K562 (cell line): ENCODE measurements at regions not wholly inside any gene's neighbourhood (a gene's known extent, or its start where the extent isn't known, plus 50 kb on each side); places are given as distances from the start of the nearest gene placed in this dataset.

Experiments
- CBFB ChIP-seq: sonication (generic); formaldehyde crosslinking; IDR thresholded peaks from 2 replicates; pipeline ENCODE4 v1.4.0; 2020; ENCODE audit warnings: mild to moderate bottlenecking, missing genetic modification reagents
- CBX3 ChIP-seq, 2 experiments: IDR thresholded peaks; 1 replicate in 1 of 2; 2 replicates in 1 of 2; pipeline ENCODE4 v1.6.1; 2012; ENCODE audit warnings: inconsistent platforms in 2 of 2, low read length in 2 of 2, borderline replicate concordance in 1 of 2, control low read depth in 1 of 2
- CREM ChIP-seq: IDR thresholded peaks from 2 replicates; pipeline ENCODE4 v1.6.1; 2014; ENCODE audit warnings: antibody characterized with exemption, low read depth
- CTBP1 ChIP-seq: fragments of 450-650 bp; IDR thresholded peaks from 2 replicates; pipeline ENCODE4 v1.6.1; 2016; ENCODE audit warnings: borderline replicate concordance
- HCFC1 ChIP-seq: IDR thresholded peaks from 2 replicates; pipeline ENCODE4 v1.6.1; 2012; ENCODE audit warnings: low read depth, low read length, improper control_type of control experiment
- JUND ChIP-seq, 2 experiments: IDR thresholded peaks; 2 replicates in 1 of 2; 3 replicates in 1 of 2; pipeline ENCODE4 v1.6.1; 2011; ENCODE audit warnings: borderline replicate concordance in 2 of 2, low read depth in 2 of 2, low read length in 2 of 2, improper control_type of control experiment in 1 of 2, missing biosample characterization in 1 of 2, missing genetic modification characterization in 1 of 2, missing genetic modification reagents in 1 of 2
- MAX ChIP-seq: sonication (generic); formaldehyde crosslinking; IDR thresholded peaks from 2 replicates; pipeline ENCODE4 v1.9.0; 2022; ENCODE audit warnings: mild to moderate bottlenecking, missing genetic modification reagents
- RAD21 ChIP-seq, 2 experiments: fragments of 250-450 bp in 1 of 2; fragments of 450-650 bp in 1 of 2; sonication (Bioruptor Pico) in 1 of 2; formaldehyde crosslinking in 1 of 2; IDR thresholded peaks in 1 of 2; conservative IDR thresholded peaks in 1 of 2; 2 replicates each; pipeline versions ENCODE4 v1.4.0 to v1.8.0; 2020 to 2022; ENCODE audit warnings: mild to moderate bottlenecking in 2 of 2, moderate library complexity in 1 of 2
- RB1 ChIP-seq: fragments of 450-650 bp; IDR thresholded peaks from 2 replicates; pipeline ENCODE4 v1.6.1; 2017; ENCODE audit warnings: low read depth, mild to moderate bottlenecking
- RCOR1 ChIP-seq, 2 experiments: IDR thresholded peaks; 2 replicates each; pipeline ENCODE4 v1.6.1; 2012; ENCODE audit warnings: low read depth in 2 of 2, low read length in 2 of 2, borderline replicate concordance in 1 of 2, improper control_type of control experiment in 1 of 2
- STAG1 ChIP-seq: sonication (generic); formaldehyde crosslinking; IDR thresholded peaks from 2 replicates; pipeline ENCODE4 v1.5.0; 2020; ENCODE audit warnings: missing genetic modification reagents, borderline replicate concordance
- TEAD1 ChIP-seq, 2 experiments: fragments of 450-650 bp in 1 of 2; sonication (generic) in 1 of 2; formaldehyde crosslinking; IDR thresholded peaks; 2 replicates each; pipeline versions ENCODE4 v1.4.0 to v1.8.0; 2020 to 2022; ENCODE audit warnings: mild to moderate bottlenecking in 2 of 2, missing genetic modification reagents in 1 of 2
- ZNF146 ChIP-seq: IDR thresholded peaks from one replicate; pipeline ENCODE4 v1.6.1; 2018; ENCODE audit warnings: missing compliant biosample characterization; ENCODE audit not compliant: unreplicated experiment
- TF ChIP-seq, protein P1 (sequence below), 2 experiments: IDR thresholded peaks in 1 of 2; conservative IDR thresholded peaks in 1 of 2; 2 replicates each; pipeline ENCODE4 v1.6.1; 2016; ENCODE audit warnings: low read depth in 2 of 2, mild to moderate bottlenecking in 1 of 2, missing compliant biosample characterization in 1 of 2, missing genetic modification characterization in 1 of 2, moderate library complexity in 1 of 2
- TF ChIP-seq, protein P2 (sequence below), 2 experiments: IDR thresholded peaks; 2 replicates each; pipeline ENCODE4 v1.6.1; 2011; ENCODE audit warnings: borderline replicate concordance in 1 of 2, control low read depth in 1 of 2, low read depth in 1 of 2, low read length in 1 of 2, mild to moderate bottlenecking in 1 of 2, mixed read lengths in 1 of 2, moderate library complexity in 1 of 2; ENCODE audit not compliant: insufficient read depth in 1 of 2, insufficient read length in 1 of 2, poor library complexity in 1 of 2, severe bottlenecking in 1 of 2; ENCODE audit errors: extremely low read depth in 1 of 2

- peak; percentile 34; the same call in 1 of the 2 replicates for TF ChIP-seq CTBP1
- peak; percentile 89 for TF ChIP-seq STAG1 (CRISPR knock-in tag)
- TF ChIP-seq JUND (IDR thresholded peaks at IDR 0.05; ENCODE audit: borderline replicate concordance, low read depth, low read length) = 0 out of 2 replicates have a peak, but pooled peaks have one; percentile 19
- no peak for TF ChIP-seq JUND (tag; IDR thresholded peaks at IDR 0.05; ENCODE audit: borderline replicate concordance, low read depth, low read length)
- peak in 1 of 2 experiments; percentile 34; a peak in 1 of 3 replicates for TF ChIP-seq CBX3 (IDR thresholded peaks at IDR 0.05; ENCODE audit: borderline replicate concordance in 1 of 2, low read length in 2 of 2)
- TF ChIP-seq RCOR1 (IDR thresholded peaks at IDR 0.05; ENCODE audit: borderline replicate concordance in 1 of 2, low read depth in 2 of 2, low read length in 2 of 2) = peak in 1 of 2 experiments; percentile 31; a peak in 1 of 4 replicates
- 0 out of 2 replicates have a peak, but pooled peaks have one; percentile 76 for TF ChIP-seq CBFB (CRISPR knock-in tag)
- TF ChIP-seq RB1 = peak; percentile 77; the same call in 1 of the 2 replicates
- TF ChIP-seq, protein P1, sequence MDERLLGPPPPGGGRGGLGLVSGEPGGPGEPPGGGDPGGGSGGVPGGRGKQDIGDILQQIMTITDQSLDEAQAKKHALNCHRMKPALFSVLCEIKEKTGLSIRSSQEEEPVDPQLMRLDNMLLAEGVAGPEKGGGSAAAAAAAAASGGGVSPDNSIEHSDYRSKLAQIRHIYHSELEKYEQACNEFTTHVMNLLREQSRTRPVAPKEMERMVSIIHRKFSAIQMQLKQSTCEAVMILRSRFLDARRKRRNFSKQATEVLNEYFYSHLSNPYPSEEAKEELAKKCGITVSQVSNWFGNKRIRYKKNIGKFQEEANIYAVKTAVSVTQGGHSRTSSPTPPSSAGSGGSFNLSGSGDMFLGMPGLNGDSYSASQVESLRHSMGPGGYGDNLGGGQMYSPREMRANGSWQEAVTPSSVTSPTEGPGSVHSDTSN (CRISPR knock-in tag; IDR thresholded peaks at IDR 0.05; ENCODE audit: low read depth) = no peak
- TF ChIP-seq, protein P1 (tag; conservative IDR thresholded peaks at IDR 0.05; ENCODE audit: low read depth) = 0 out of 2 replicates have a peak, but pooled peaks have one; percentile 7
- TF ChIP-seq, protein P2, sequence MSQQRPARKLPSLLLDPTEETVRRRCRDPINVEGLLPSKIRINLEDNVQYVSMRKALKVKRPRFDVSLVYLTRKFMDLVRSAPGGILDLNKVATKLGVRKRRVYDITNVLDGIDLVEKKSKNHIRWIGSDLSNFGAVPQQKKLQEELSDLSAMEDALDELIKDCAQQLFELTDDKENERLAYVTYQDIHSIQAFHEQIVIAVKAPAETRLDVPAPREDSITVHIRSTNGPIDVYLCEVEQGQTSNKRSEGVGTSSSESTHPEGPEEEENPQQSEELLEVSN (IDR thresholded peaks at IDR 0.05; ENCODE audit: borderline replicate concordance in 1 of 2, extremely low read depth in 1 of 2, insufficient read depth in 1 of 2, insufficient read length in 1 of 2, low read depth in 1 of 2, low read length in 1 of 2, poor library complexity in 1 of 2, severe bottlenecking in 1 of 2) = peak in 1 of 2 experiments; percentile 21
- no peak for TF ChIP-seq ZNF146 (CRISPR knock-in tag)
- TF ChIP-seq TEAD1 (CRISPR knock-in tag; IDR thresholded peaks at IDR 0.05) = peak in 1 of 2 experiments; percentile 59; a peak in 1 of 4 replicates
- TF ChIP-seq CREM = 0 out of 2 replicates have a peak, but pooled peaks have one; percentile 10
- TF ChIP-seq HCFC1 = no peak
- peak; percentile 95 for TF ChIP-seq RAD21 (CRISPR knock-in tag; conservative IDR thresholded peaks at IDR 0.05 in 1 of 2, IDR thresholded peaks at IDR 0.05 in 1 of 2)
- no peak for TF ChIP-seq MAX (CRISPR knock-in tag)
These were observed 58.2 kb upstream of the THY1 start (continued) for GRCh38 chr11:119481021-119481666.
